ENCODE measurements at regions not wholly inside any gene's neighbourhood (a gene's known extent, or its start where the extent isn't known, plus 50 kb on each side); places are given as distances from the start of the nearest gene placed in this dataset.

DNA sequence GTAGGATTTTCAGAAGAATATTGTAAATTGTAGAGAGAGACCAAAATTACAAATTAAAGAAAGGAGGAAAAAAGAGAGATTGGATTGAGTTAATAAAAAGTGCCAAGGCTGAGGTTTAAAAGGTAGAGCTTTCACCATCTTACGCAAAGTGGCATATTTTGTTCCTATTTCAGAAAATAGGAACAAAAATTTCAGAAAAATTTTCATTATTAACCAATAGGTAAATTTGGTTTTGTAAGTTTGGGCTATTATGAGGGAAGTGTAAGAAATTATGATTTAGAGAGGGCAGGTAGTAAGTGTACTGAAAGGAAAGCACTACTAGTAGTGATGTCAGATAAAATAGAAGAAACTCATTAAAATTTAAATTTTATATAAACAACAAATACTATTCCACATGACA lies 479.7 kb downstream of the ACTRT1 start:
- TF ChIP-seq, protein P1, sequence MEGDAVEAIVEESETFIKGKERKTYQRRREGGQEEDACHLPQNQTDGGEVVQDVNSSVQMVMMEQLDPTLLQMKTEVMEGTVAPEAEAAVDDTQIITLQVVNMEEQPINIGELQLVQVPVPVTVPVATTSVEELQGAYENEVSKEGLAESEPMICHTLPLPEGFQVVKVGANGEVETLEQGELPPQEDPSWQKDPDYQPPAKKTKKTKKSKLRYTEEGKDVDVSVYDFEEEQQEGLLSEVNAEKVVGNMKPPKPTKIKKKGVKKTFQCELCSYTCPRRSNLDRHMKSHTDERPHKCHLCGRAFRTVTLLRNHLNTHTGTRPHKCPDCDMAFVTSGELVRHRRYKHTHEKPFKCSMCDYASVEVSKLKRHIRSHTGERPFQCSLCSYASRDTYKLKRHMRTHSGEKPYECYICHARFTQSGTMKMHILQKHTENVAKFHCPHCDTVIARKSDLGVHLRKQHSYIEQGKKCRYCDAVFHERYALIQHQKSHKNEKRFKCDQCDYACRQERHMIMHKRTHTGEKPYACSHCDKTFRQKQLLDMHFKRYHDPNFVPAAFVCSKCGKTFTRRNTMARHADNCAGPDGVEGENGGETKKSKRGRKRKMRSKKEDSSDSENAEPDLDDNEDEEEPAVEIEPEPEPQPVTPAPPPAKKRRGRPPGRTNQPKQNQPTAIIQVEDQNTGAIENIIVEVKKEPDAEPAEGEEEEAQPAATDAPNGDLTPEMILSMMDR (IDR thresholded peaks at IDR 0.05) = no peak
- TF ChIP-seq POLR2A (IDR thresholded peaks at IDR 0.05) = no peak
